Osteoblast (primary cell): ENCODE measurements at regions not wholly inside any gene's neighbourhood (a gene's known extent, or its start where the extent isn't known, plus 50 kb on each side); places are given as distances from the start of the nearest gene placed in this dataset.

Source experiments
- DNase-seq: peaks from one replicate; pipeline ENCODE4 v3.0.0; 2011; ENCODE audit warnings: low spot score, mixed read lengths; ENCODE audit not compliant: insufficient read length; ENCODE audit errors: missing footprints
- H2AFZ ChIP-seq: 2 replicates; pipeline ENCODE4 v1.6.0; 2011; ENCODE audit warnings: mild to moderate bottlenecking, low read length
- H3K27ac ChIP-seq: 2 replicates; pipeline ENCODE4 v1.5.1; 2011; ENCODE audit warnings: mild to moderate bottlenecking, low read depth, low read length, moderate library complexity
- H3K27me3 ChIP-seq: 2 replicates; pipeline ENCODE4 v1.6.0; 2012; ENCODE audit warnings: mild to moderate bottlenecking, control low read depth, inconsistent platforms, low read length, moderate library complexity; ENCODE audit not compliant: insufficient read depth
- H3K36me3 ChIP-seq: 2 replicates; pipeline ENCODE4 v1.5.1; 2011; ENCODE audit warnings: mild to moderate bottlenecking, low read length, control low read depth, moderate library complexity; ENCODE audit not compliant: insufficient read depth
- H3K4me1 ChIP-seq: 2 replicates; pipeline ENCODE4 v1.5.1; 2011; ENCODE audit warnings: mild to moderate bottlenecking, low read length, control low read depth, moderate library complexity; ENCODE audit not compliant: insufficient read depth
- H3K4me2 ChIP-seq: 2 replicates; pipeline ENCODE4 v1.6.0; 2011; ENCODE audit warnings: mild to moderate bottlenecking, low read length; ENCODE audit not compliant: insufficient read depth
- H3K4me3 ChIP-seq: fragments of 200-600 bp; sonication (generic); 3 replicates; pipeline ENCODE4 v1.5.1; 2012; ENCODE audit warnings: mild to moderate bottlenecking, low read length, inconsistent platforms; ENCODE audit not compliant: insufficient read depth
- H3K79me2 ChIP-seq: 2 replicates; pipeline ENCODE4 v1.6.0; 2012; ENCODE audit warnings: mild to moderate bottlenecking, low read length, control low read depth, inconsistent platforms; ENCODE audit not compliant: insufficient read depth
- H3K9me3 ChIP-seq: 2 replicates; pipeline ENCODE4 v1.5.1; 2011; ENCODE audit warnings: low read depth, low read length, control low read depth
- H4K20me1 ChIP-seq: 2 replicates; pipeline ENCODE4 v1.6.0; 2012; ENCODE audit warnings: mild to moderate bottlenecking, low read length, control low read depth; ENCODE audit not compliant: insufficient read depth
- TF ChIP-seq, protein P1 (sequence below): IDR thresholded peaks from 2 replicates; pipeline ENCODE4 v1.5.1; 2011; ENCODE audit warnings: mild to moderate bottlenecking, low read depth, low read length, moderate library complexity; ENCODE audit errors: extremely low read depth

DNA sequence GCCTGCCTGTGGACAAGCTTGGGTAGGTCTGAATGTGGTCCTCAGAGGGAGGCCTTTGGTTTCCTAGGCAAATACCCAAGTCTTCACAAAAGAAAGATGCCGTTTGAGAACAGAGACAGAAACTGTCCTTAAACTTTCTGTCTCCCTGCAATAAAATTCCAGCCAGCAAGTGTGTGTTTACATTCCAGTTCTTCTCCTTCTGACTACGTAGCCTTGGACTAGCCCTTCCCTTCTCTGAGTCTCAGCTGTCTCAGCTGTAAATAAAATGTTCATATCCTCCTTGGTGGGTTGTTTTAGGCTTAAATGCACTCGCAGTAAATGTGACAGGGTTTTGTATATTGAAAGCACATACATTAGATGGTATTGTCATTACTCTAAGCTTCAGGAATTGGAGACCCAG lies 561.2 kb upstream of the MKI67 start:
- TF ChIP-seq, protein P1, sequence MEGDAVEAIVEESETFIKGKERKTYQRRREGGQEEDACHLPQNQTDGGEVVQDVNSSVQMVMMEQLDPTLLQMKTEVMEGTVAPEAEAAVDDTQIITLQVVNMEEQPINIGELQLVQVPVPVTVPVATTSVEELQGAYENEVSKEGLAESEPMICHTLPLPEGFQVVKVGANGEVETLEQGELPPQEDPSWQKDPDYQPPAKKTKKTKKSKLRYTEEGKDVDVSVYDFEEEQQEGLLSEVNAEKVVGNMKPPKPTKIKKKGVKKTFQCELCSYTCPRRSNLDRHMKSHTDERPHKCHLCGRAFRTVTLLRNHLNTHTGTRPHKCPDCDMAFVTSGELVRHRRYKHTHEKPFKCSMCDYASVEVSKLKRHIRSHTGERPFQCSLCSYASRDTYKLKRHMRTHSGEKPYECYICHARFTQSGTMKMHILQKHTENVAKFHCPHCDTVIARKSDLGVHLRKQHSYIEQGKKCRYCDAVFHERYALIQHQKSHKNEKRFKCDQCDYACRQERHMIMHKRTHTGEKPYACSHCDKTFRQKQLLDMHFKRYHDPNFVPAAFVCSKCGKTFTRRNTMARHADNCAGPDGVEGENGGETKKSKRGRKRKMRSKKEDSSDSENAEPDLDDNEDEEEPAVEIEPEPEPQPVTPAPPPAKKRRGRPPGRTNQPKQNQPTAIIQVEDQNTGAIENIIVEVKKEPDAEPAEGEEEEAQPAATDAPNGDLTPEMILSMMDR: no peak
- H3K36me3 ChIP-seq: no peaks in the 10 kb centered on the region
- H2AFZ ChIP-seq: no peak overlapping the region
- H4K20me1 ChIP-seq: no peaks in the 10 kb centered on the region
- no peak overlapping the region for H3K27ac ChIP-seq
- H3K27me3 ChIP-seq: no peaks in the 10 kb centered on the region
- DNase-seq: no peak
- H3K4me1 ChIP-seq: no peaks in the 10 kb centered on the region
- H3K4me2 ChIP-seq: no peak overlapping the region
- H3K79me2 ChIP-seq: no peaks in the 10 kb centered on the region
- no peaks in the 10 kb centered on the region for H3K9me3 ChIP-seq
- no peak overlapping the region for H3K4me3 ChIP-seq

DNA sequence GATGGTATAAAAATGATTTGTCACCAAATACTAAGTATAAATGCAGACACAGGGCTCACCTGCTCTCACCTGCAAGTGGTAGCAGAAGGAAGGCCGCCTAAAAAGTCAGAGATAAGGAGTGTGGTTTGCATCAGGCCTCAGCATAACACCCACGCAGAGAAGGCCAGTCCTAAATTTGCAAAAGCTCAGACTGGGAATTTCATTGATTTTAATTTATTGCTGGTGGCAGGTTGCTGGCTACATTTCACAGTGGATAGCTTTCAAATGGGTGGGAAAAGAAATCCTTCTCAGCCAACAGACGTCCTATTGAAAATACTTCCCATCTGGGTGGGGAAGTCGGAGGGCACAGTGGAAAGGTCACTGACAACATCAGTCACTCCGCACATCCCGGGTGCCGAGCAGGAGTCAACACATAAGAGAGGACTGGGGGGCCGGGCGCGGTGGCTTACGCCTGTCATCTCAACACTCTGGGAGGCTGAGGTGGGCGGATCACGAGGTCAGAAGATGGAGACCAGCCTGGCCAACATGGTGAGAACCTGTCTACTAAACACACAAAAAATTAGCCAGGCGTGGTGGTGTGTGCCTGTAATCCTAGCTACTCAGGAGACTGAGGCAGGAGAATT lies 561.8 kb upstream of the MKI67 start:
- Histone ChIP-seq H3K36me3 (no peaks in the 10 kb centered on the region), H3K27me3 (no peaks in the 10 kb centered on the region), H4K20me1 (no peaks in the 10 kb centered on the region), H3K9me3 (no peaks in the 10 kb centered on the region), H3K4me3 (no peak overlapping the region), H3K4me1 (no peaks in the 10 kb centered on the region), H3K4me2 (no peak overlapping the region), H2AFZ (no peak overlapping the region), H3K79me2 (no peaks in the 10 kb centered on the region), H3K27ac (no peak overlapping the region)
- DNase-seq: no peak
- TF ChIP-seq, protein P1: no peak

DNA sequence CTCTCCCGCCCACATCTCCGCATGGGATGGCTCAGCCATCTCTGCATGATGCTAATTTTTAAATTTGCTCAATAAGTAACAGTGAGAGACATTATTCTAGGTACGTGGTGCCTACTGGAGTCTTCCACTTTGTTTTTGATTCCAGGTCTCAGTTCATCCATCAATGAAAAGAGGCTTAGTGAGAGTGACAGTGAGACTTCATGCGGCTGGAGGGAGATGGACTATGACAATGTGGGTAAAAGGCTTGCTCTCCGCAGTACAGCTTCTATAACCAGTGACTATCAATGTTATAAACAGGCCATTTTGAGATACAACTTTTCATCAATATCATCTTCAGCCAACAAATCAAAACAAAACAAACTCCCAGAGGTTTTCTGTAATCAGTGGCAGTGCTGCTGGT lies 563.4 kb upstream of the MKI67 start:
- H3K27me3 ChIP-seq: no peaks in the 10 kb centered on the region
- no peak overlapping the region for H3K4me2 ChIP-seq
- H3K4me3 ChIP-seq: no peak overlapping the region
- DNase-seq: no peak
- H3K79me2 ChIP-seq: no peaks in the 10 kb centered on the region
- no peaks in the 10 kb centered on the region for H3K9me3 ChIP-seq
- H3K36me3 ChIP-seq: no peaks in the 10 kb centered on the region
- H3K4me1 ChIP-seq: no peaks in the 10 kb centered on the region
- TF ChIP-seq, protein P1: no peak
- H2AFZ ChIP-seq: no peak overlapping the region
- H4K20me1 ChIP-seq: no peaks in the 10 kb centered on the region
- no peak overlapping the region for H3K27ac ChIP-seq

DNA sequence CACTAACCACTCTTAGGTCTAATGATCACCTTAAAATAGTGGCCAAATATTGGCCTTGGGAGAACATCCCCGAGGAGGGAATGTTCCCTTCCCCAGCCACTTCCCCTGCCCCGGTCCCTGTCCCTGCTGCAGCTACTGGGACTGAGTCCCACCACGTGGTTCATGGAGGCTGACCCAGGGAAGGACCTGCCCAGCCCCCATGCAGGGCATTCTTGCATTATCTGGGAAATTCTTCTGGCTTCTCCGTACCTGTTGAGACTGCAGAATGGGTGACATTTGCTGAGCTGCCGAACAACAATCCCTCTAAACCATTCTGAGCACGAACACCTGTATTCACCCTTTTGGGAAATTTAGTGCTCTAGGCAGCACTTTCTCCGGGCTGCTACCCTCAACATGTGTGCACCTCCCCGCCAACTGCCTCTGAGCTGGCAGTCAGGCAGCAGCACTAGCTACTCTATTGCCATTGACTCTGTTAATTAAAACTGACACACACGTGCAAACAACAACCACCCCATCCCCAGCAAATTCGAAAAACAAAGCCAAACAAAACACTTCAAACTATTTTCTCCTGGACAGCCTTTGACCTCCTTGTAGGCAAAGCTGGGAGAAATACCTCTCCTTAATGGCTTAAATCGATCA lies 567.4 kb upstream of the MKI67 start:
- no peaks in the 10 kb centered on the region for H3K9me3 ChIP-seq
- DNase-seq: no peak
- H3K4me2 ChIP-seq: no peak overlapping the region
- no peaks in the 10 kb centered on the region for H3K4me1 ChIP-seq
- no peaks in the 10 kb centered on the region for H3K79me2 ChIP-seq
- H3K4me3 ChIP-seq: no peak overlapping the region
- TF ChIP-seq, protein P1: no peak
- no peak overlapping the region for H2AFZ ChIP-seq
- H3K27ac ChIP-seq: no peak overlapping the region
- H4K20me1 ChIP-seq: no peaks in the 10 kb centered on the region
- no peaks in the 10 kb centered on the region for H3K36me3 ChIP-seq
- no peaks in the 10 kb centered on the region for H3K27me3 ChIP-seq
